Caco-2 (cell line): ENCODE measurements at regions not wholly inside any gene's neighbourhood (a gene's known extent, or its start where the extent isn't known, plus 50 kb on each side); places are given as distances from the start of the nearest gene placed in this dataset.

Experiments used
- BruUV-seq: library from RNA; stranded (reverse); fragments of 400-500 nt; replicated peaks from 2 replicates; lab custom pipeline; 2021; lab: Mats Ljungman, UMichigan
- CTCF ChIA-PET: fragments of 300-600 bp; sonication (Branson Sonifier 250); formaldehyde crosslinking; loops from one replicate; lab custom pipeline; 2022; ENCODE audit warnings: antibody characterized with exemption; lab: Charles Lee
- POLR2A ChIA-PET: fragments of 300-600 bp; sonication (Branson Sonifier 250); formaldehyde crosslinking; loops from one replicate; lab custom pipeline; 2022; ENCODE audit warnings: antibody characterized with exemption; lab: Charles Lee
- DNase-seq, 2 experiments: peaks; one replicate each; pipeline versions ENCODE4 v3.0.0 to v3.0.0-alpha.2; 2020 to 2022
- H3K27me3 ChIP-seq: replicated peaks from 2 replicates; pipeline ENCODE4 v1.6.0; 2011; ENCODE audit warnings: low read length; ENCODE audit not compliant: control insufficient read depth, insufficient read depth
- H3K36me3 ChIP-seq: 2 replicates; pipeline ENCODE4 v1.5.1; 2011; ENCODE audit warnings: low read length; ENCODE audit not compliant: control insufficient read depth, insufficient read depth
- H3K4me1 ChIP-seq: fragments of 250-450 bp; sonication (Bioruptor Pico); 2 replicates; pipeline ENCODE4 v1.5.1; 2020; ENCODE audit warnings: mild to moderate bottlenecking
- H3K4me3 ChIP-seq: 2 replicates; pipeline ENCODE4 v1.5.1; 2011; ENCODE audit warnings: low read depth, mild to moderate bottlenecking, control low read depth, low read length
- H3K9me3 ChIP-seq: fragments of 250-450 bp; sonication (Bioruptor Pico); 2 replicates; pipeline ENCODE4 v1.5.1; 2020; ENCODE audit warnings: mild to moderate bottlenecking, moderate library complexity
- H3K27ac Mint-ChIP-seq: one replicate; pipeline ENCODE4 v1.8.0; 2022; ENCODE audit warnings: mixed read lengths; ENCODE audit not compliant: unreplicated experiment
- H3K27me3 Mint-ChIP-seq: one replicate; pipeline ENCODE4 v1.8.0; 2022; ENCODE audit warnings: mixed read lengths; ENCODE audit not compliant: insufficient read depth, unreplicated experiment
- H3K36me3 Mint-ChIP-seq: one replicate; pipeline ENCODE4 v1.8.0; 2022; ENCODE audit warnings: mild to moderate bottlenecking, mixed read lengths; ENCODE audit not compliant: insufficient read depth, unreplicated experiment
- H3K4me1 Mint-ChIP-seq: one replicate; pipeline ENCODE4 v1.8.0; 2022; ENCODE audit warnings: low read depth, mixed read lengths; ENCODE audit not compliant: unreplicated experiment
- H3K4me3 Mint-ChIP-seq: one replicate; pipeline ENCODE4 v1.8.0; 2022; ENCODE audit warnings: mild to moderate bottlenecking, moderate library complexity, mixed read lengths; ENCODE audit not compliant: unreplicated experiment
- H3K9me3 Mint-ChIP-seq: one replicate; pipeline ENCODE4 v1.8.0; 2022; ENCODE audit warnings: mixed read lengths; ENCODE audit not compliant: unreplicated experiment
- CTCF ChIP-seq, 2 experiments: fragments of 200-600 bp in 1 of 2; IDR thresholded peaks; 1 replicate in 1 of 2; 2 replicates in 1 of 2; pipeline versions ENCODE4 v1.5.1 to v1.8.0; 2011 to 2022; ENCODE audit warnings: antibody characterized with exemption in 1 of 2, control low read depth in 1 of 2, inconsistent platforms in 1 of 2, low read depth in 1 of 2, low read length in 1 of 2, mild to moderate bottlenecking in 1 of 2, moderate library complexity in 1 of 2; ENCODE audit not compliant: insufficient read depth in 1 of 2, severe bottlenecking in 1 of 2, unreplicated experiment in 1 of 2
- intact Hi-C: fragments of 100-400 bp; cut with micrococcal nuclease; formaldehyde crosslinking; loops from one replicate; pipeline ENCODE4 v1.10.0; 2022; ENCODE audit not compliant: unreplicated experiment

GRCh38 chr2:12538138-12538694 lies 178.5 kb upstream of the TRIB2 start:
- no TSS peak for BruUV-seq
- ChIA-PET CTCF (interaction anchor here (0.6 kb wide), 1 partner anchor 68 kb away, joined by 3 read pairs; no protein-coding TSS in a partner anchor), POLR2A (no interaction called here)
- intact Hi-C loops: loop anchor here (5.0 kb wide), 2 partner anchors 81 to 179 kb away; partner anchors contain the start of gene TRIB2
- Histone ChIP-seq H3K9me3 (no peaks in the 10 kb centered on the region), H3K4me1 (peaks cover 24% of the 10 kb centered on the region), H3K4me3 (no peak overlapping the region), H3K27me3 (no peaks in the 10 kb centered on the region), H3K36me3 (no peaks in the 10 kb centered on the region)
- Mint-ChIP-seq H3K27ac (peak overlapping the region; percentile 0), H3K4me1 (peaks cover 43% of the 10 kb centered on the region), H3K9me3 (peaks cover 12% of the 10 kb centered on the region), H3K27me3 (no peaks in the 10 kb centered on the region), H3K4me3 (peak overlapping the region; percentile 2), H3K36me3 (no peaks in the 10 kb centered on the region)
- no peak for TF ChIP-seq CTCF (IDR thresholded peaks at IDR 0.05; ENCODE audit: insufficient read depth in 1 of 2, low read depth in 1 of 2, low read length in 1 of 2, severe bottlenecking in 1 of 2, unreplicated experiment in 1 of 2)
- peak in 1 of 2 experiments; percentile 33 for DNase-seq

GRCh38 chr2:12539336-12539735 lies 177.4 kb upstream of the TRIB2 start:
- no peaks in the 10 kb centered on the region for H3K9me3 ChIP-seq
- Mint-ChIP-seq H3K27ac (no peak overlapping the region), H3K4me1 (peaks cover 37% of the 10 kb centered on the region), H3K36me3 (no peaks in the 10 kb centered on the region), H3K9me3 (peaks cover 12% of the 10 kb centered on the region), H3K27me3 (no peaks in the 10 kb centered on the region), H3K4me3 (no peak overlapping the region)
- H3K4me3 ChIP-seq: no peak overlapping the region
- DNase-seq: no peak
- no peaks in the 10 kb centered on the region for H3K27me3 ChIP-seq
- BruUV-seq: no TSS peak
- ChIA-PET POLR2A (no interaction called here), CTCF (no interaction called here)
- TF ChIP-seq CTCF (IDR thresholded peaks at IDR 0.05; ENCODE audit: insufficient read depth in 1 of 2, low read depth in 1 of 2, low read length in 1 of 2, severe bottlenecking in 1 of 2, unreplicated experiment in 1 of 2): no peak
- no peaks in the 10 kb centered on the region for H3K36me3 ChIP-seq
- intact Hi-C loops: loop anchor here (5.0 kb wide), 2 partner anchors 82 to 178 kb away; partner anchors contain the start of gene TRIB2
- H3K4me1 ChIP-seq: peaks cover 17% of the 10 kb centered on the region

- BruUV-seq: no TSS peak
- Mint-ChIP-seq H3K4me1 (peaks cover 30% of the 10 kb centered on the region), H3K36me3 (no peaks in the 10 kb centered on the region), H3K9me3 (peaks cover 12% of the 10 kb centered on the region), H3K27ac (no peak overlapping the region), H3K4me3 (no peak overlapping the region), H3K27me3 (peaks cover 3% of the 10 kb centered on the region)
- Histone ChIP-seq H3K9me3 (no peaks in the 10 kb centered on the region), H3K36me3 (no peaks in the 10 kb centered on the region), H3K4me1 (peaks cover 16% of the 10 kb centered on the region), H3K27me3 (no peaks in the 10 kb centered on the region), H3K4me3 (no peak overlapping the region)
- intact Hi-C loops: loop anchor here (5.0 kb wide), 2 partner anchors 83 to 177 kb away; partner anchors contain the start of gene TRIB2
- no peak for TF ChIP-seq CTCF (IDR thresholded peaks at IDR 0.05; ENCODE audit: insufficient read depth in 1 of 2, low read depth in 1 of 2, low read length in 1 of 2, severe bottlenecking in 1 of 2, unreplicated experiment in 1 of 2)
- ChIA-PET POLR2A (no interaction called here), CTCF (no interaction called here)
- no peak for DNase-seq
Observed at GRCh38 chr2:12539776-12540562, 176.8 kb upstream of the TRIB2 start.
